ENCODE measurements at regions not wholly inside any gene's neighbourhood (a gene's known extent, or its start where the extent isn't known, plus 50 kb on each side); places are given as distances from the start of the nearest gene placed in this dataset.
A peak's percentile ranks its signal among the peaks of the same experiment; 100 is the strongest.

GRCh38 chr9:84405667-84406066, 65.1 kb upstream of the SLC28A3 start:
- TF ChIP-seq ZFX (IDR thresholded peaks at IDR 0.05; ENCODE audit: borderline replicate concordance): no peak
- H3K27ac ChIP-seq: no peak overlapping the region

GRCh38 chr9:84408416-84408815, 67.9 kb upstream of the SLC28A3 start:
- no peak overlapping the region for H3K27ac ChIP-seq
- TF ChIP-seq ZFX (IDR thresholded peaks at IDR 0.05; ENCODE audit: borderline replicate concordance) (no peak), CTCF (IDR thresholded peaks at IDR 0.05) (no peak)

GRCh38 chr9:84411683-84412267, 71.2 kb upstream of the SLC28A3 start:
- no peak overlapping the region for H3K27ac ChIP-seq
- TF ChIP-seq CTCF (IDR thresholded peaks at IDR 0.05) (no peak), ZFX (IDR thresholded peaks at IDR 0.05; ENCODE audit: borderline replicate concordance) (no peak)

GRCh38 chr9:84412654-84413053, 72.1 kb upstream of the SLC28A3 start:
- TF ChIP-seq ZFX (IDR thresholded peaks at IDR 0.05; ENCODE audit: borderline replicate concordance) (no peak), CTCF (IDR thresholded peaks at IDR 0.05) (no peak)
- no peak overlapping the region for H3K27ac ChIP-seq

- no peak overlapping the region for H3K27ac ChIP-seq
- TF ChIP-seq ZFX (IDR thresholded peaks at IDR 0.05; ENCODE audit: borderline replicate concordance) (no peak), CTCF (IDR thresholded peaks at IDR 0.05) (no peak)
These were observed 72.7 kb upstream of the SLC28A3 start for GRCh38 chr9:84413301-84413700.

- H3K27ac ChIP-seq: no peak overlapping the region
- TF ChIP-seq ZFX (IDR thresholded peaks at IDR 0.05; ENCODE audit: borderline replicate concordance) (no peak), CTCF (IDR thresholded peaks at IDR 0.05) (peak; percentile 26)
These were observed 78.6 kb upstream of the SLC28A3 start for GRCh38 chr9:84419031-84419602.

GRCh38 chr9:84424931-84425330, 84.4 kb upstream of the SLC28A3 start:
- no peak overlapping the region for H3K27ac ChIP-seq
- no peak for TF ChIP-seq ZFX (IDR thresholded peaks at IDR 0.05; ENCODE audit: borderline replicate concordance)
- no peak for TF ChIP-seq CTCF (IDR thresholded peaks at IDR 0.05)

- TF ChIP-seq ZFX (IDR thresholded peaks at IDR 0.05; ENCODE audit: borderline replicate concordance) (no peak), CTCF (IDR thresholded peaks at IDR 0.05) (no peak)
- H3K27ac ChIP-seq: no peak overlapping the region
These were observed 92.2 kb upstream of the SLC28A3 start for GRCh38 chr9:84432746-84433145.
